Fibroblast of lung (primary cell): ENCODE measurements at regions not wholly inside any gene's neighbourhood (a gene's known extent, or its start where the extent isn't known, plus 50 kb on each side); places are given as distances from the start of the nearest gene placed in this dataset.
A peak's percentile ranks its signal among the peaks of the same experiment; 100 is the strongest.

Experiments used
- DNase-seq, 2 donors: peaks; one replicate each; pipeline versions ENCODE4 v3.0.0 to v3.0.0-alpha.2; 2010; ENCODE audit warnings: low read depth in 2 of 2
- H2AFZ ChIP-seq: 2 replicates; pipeline ENCODE4 v1.5.1; 2012; ENCODE audit warnings: low read length, control low read depth, inconsistent platforms
- H3K27ac ChIP-seq: 2 replicates; pipeline ENCODE4 v1.5.1; 2011; ENCODE audit warnings: low read length, control low read depth; ENCODE audit not compliant: insufficient read depth
- H3K27me3 ChIP-seq: 2 replicates; pipeline ENCODE4 v1.5.1; 2011; ENCODE audit warnings: mild to moderate bottlenecking, low read length; ENCODE audit not compliant: control insufficient read depth, insufficient read depth
- H3K36me3 ChIP-seq: 2 replicates; pipeline ENCODE4 v1.5.1; 2011; ENCODE audit warnings: low read length; ENCODE audit not compliant: control insufficient read depth, insufficient read depth
- H3K4me1 ChIP-seq: 2 replicates; pipeline ENCODE4 v1.5.1; 2011; ENCODE audit warnings: low read length; ENCODE audit not compliant: control insufficient read depth, insufficient read depth; ENCODE audit errors: extremely low read depth
- H3K4me2 ChIP-seq: 2 replicates; pipeline ENCODE4 v1.5.1; 2011; ENCODE audit warnings: low read length, control low read depth; ENCODE audit not compliant: insufficient read depth; ENCODE audit errors: extremely low read depth
- H3K4me3 ChIP-seq, 4 experiments: fragments of 200-600 bp in 1 of 4; sonication (generic) in 1 of 4; replicated peaks in 1 of 4; 2 replicates each; pipeline ENCODE4 v1.5.1; 2011 to 2016; ENCODE audit warnings: low read length in 4 of 4, low read depth in 3 of 4, mild to moderate bottlenecking in 3 of 4, control low read depth in 2 of 4, inconsistent platforms in 1 of 4, mixed read lengths in 1 of 4; ENCODE audit not compliant: insufficient read depth in 1 of 4; ENCODE audit errors: control extremely low read depth in 1 of 4
- H3K79me2 ChIP-seq: 2 replicates; pipeline ENCODE4 v1.5.1; 2012; ENCODE audit warnings: mild to moderate bottlenecking, low read length, inconsistent platforms; ENCODE audit not compliant: control insufficient read depth, insufficient read depth
- H3K9ac ChIP-seq: 2 replicates; pipeline ENCODE4 v1.5.1; 2011; ENCODE audit warnings: mild to moderate bottlenecking, low read length, control low read depth; ENCODE audit not compliant: insufficient read depth
- H3K9me3 ChIP-seq: 2 replicates; pipeline ENCODE4 v1.5.1; 2012; ENCODE audit warnings: low read depth, low read length; ENCODE audit not compliant: control insufficient read depth, insufficient read depth
- H4K20me1 ChIP-seq: 2 replicates; pipeline ENCODE4 v1.5.1; 2011; ENCODE audit warnings: low read length; ENCODE audit not compliant: control insufficient read depth, insufficient read depth; ENCODE audit errors: extremely low read depth
- EZH2 ChIP-seq: IDR thresholded peaks from 2 replicates; pipeline ENCODE4 v1.5.1; 2012; ENCODE audit warnings: low read length, control low read depth, mild to moderate bottlenecking; ENCODE audit errors: missing control alignments
- TF ChIP-seq, protein P1 (sequence below), 2 donors: IDR thresholded peaks in 1 of 2; conservative IDR thresholded peaks in 1 of 2; 1 replicate in 1 of 2; 2 replicates in 1 of 2; pipeline ENCODE4 v1.5.1; 2011 to 2012; ENCODE audit warnings: low read length in 2 of 2, control low read depth in 1 of 2, inconsistent platforms in 1 of 2, low read depth in 1 of 2, mild to moderate bottlenecking in 1 of 2

- no peaks in the 10 kb centered on the region for H4K20me1 ChIP-seq
- H3K9me3 ChIP-seq: no peaks in the 10 kb centered on the region
- H2AFZ ChIP-seq: peak overlapping the region; percentile 91
- peak; percentile 96 for TF ChIP-seq EZH2
- TF ChIP-seq, protein P1, sequence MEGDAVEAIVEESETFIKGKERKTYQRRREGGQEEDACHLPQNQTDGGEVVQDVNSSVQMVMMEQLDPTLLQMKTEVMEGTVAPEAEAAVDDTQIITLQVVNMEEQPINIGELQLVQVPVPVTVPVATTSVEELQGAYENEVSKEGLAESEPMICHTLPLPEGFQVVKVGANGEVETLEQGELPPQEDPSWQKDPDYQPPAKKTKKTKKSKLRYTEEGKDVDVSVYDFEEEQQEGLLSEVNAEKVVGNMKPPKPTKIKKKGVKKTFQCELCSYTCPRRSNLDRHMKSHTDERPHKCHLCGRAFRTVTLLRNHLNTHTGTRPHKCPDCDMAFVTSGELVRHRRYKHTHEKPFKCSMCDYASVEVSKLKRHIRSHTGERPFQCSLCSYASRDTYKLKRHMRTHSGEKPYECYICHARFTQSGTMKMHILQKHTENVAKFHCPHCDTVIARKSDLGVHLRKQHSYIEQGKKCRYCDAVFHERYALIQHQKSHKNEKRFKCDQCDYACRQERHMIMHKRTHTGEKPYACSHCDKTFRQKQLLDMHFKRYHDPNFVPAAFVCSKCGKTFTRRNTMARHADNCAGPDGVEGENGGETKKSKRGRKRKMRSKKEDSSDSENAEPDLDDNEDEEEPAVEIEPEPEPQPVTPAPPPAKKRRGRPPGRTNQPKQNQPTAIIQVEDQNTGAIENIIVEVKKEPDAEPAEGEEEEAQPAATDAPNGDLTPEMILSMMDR (conservative IDR thresholded peaks at IDR 0.05 in 1 of 2, IDR thresholded peaks at IDR 0.05 in 1 of 2; ENCODE audit: low read depth in 1 of 2, low read length in 2 of 2): no peak
- peak; percentile 18 to 55 for DNase-seq
- peak overlapping the region; percentile 63 to 79 (median 68) for H3K4me3 ChIP-seq
- H3K4me1 ChIP-seq: peaks cover 7% of the 10 kb centered on the region
- peaks cover 8% of the 10 kb centered on the region for H3K27me3 ChIP-seq
- peak overlapping the region; percentile 37 for H3K9ac ChIP-seq
- no peaks in the 10 kb centered on the region for H3K79me2 ChIP-seq
- peak overlapping the region; percentile 100 for H3K4me2 ChIP-seq
- H3K27ac ChIP-seq: no peak overlapping the region
- no peaks in the 10 kb centered on the region for H3K36me3 ChIP-seq
Measured at GRCh38 chr20:36093025-36093803, 61.3 kb upstream of the EPB41L1 start.

- TF ChIP-seq, protein P1 (conservative IDR thresholded peaks at IDR 0.05 in 1 of 2, IDR thresholded peaks at IDR 0.05 in 1 of 2; ENCODE audit: low read depth in 1 of 2, low read length in 2 of 2): no peak
- TF ChIP-seq EZH2: no peak
- peak overlapping the region; percentile 100 for H3K4me2 ChIP-seq
Measured at GRCh38 chr20:36093804-36094145, 60.8 kb upstream of the EPB41L1 start.

GRCh38 chr20:36094497-36094896 is 60.0 kb upstream of the EPB41L1 start:
- Histone ChIP-seq H3K4me3 (peak overlapping the region in 2 of 4 experiments; percentile 18 to 67), H3K79me2 (no peaks in the 10 kb centered on the region), H3K4me2 (peak overlapping the region; percentile 21), H3K27ac (no peak overlapping the region), H3K9me3 (no peaks in the 10 kb centered on the region), H3K9ac (no peak overlapping the region), H2AFZ (peak overlapping the region; percentile 39), H4K20me1 (no peaks in the 10 kb centered on the region), H3K4me1 (peaks cover 8% of the 10 kb centered on the region), H3K27me3 (peaks cover 8% of the 10 kb centered on the region), H3K36me3 (no peaks in the 10 kb centered on the region)
- DNase-seq: peak; percentile 26 to 50
- TF ChIP-seq EZH2: no peak
- TF ChIP-seq, protein P1 (conservative IDR thresholded peaks at IDR 0.05 in 1 of 2, IDR thresholded peaks at IDR 0.05 in 1 of 2; ENCODE audit: low read depth in 1 of 2, low read length in 2 of 2): no peak

More at GRCh38 chr20:36093804-36094145, 60.8 kb upstream of the EPB41L1 start:
- H3K27ac ChIP-seq: no peak overlapping the region
- H3K4me1 ChIP-seq: peaks cover 8% of the 10 kb centered on the region
- H3K4me3 ChIP-seq: peak overlapping the region; percentile 18 to 79 (median 65)
- no peaks in the 10 kb centered on the region for H3K79me2 ChIP-seq
- H3K9ac ChIP-seq: no peak overlapping the region
- H3K36me3 ChIP-seq: no peaks in the 10 kb centered on the region
- H2AFZ ChIP-seq: no peak overlapping the region
- no peaks in the 10 kb centered on the region for H4K20me1 ChIP-seq
- H3K27me3 ChIP-seq: peaks cover 8% of the 10 kb centered on the region
- H3K9me3 ChIP-seq: no peaks in the 10 kb centered on the region
- DNase-seq: no peak
